ENCODE measurements at regions not wholly inside any gene's neighbourhood (a gene's known extent, or its start where the extent isn't known, plus 50 kb on each side); places are given as distances from the start of the nearest gene placed in this dataset.

DNA sequence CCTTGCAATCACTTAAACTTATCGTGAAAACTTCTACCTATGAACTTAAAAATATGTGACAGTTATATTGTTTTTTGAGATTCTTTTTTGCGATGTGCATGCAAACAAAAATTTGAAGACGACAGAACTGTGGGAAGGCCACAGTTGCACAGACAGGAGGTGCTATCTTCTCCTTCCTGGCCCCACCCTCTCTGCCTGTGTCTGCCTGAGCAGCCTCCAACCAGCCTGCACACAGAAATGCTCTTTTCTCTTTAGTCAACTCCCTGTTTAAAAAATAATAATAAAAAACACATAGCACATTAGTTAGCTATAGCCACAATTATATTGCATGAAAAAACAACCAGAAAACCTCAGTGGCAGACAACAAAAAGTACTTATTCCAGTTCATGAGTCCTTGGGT is 212.2 kb downstream of the ZNF621 start:
- TF ChIP-seq, protein P1, sequence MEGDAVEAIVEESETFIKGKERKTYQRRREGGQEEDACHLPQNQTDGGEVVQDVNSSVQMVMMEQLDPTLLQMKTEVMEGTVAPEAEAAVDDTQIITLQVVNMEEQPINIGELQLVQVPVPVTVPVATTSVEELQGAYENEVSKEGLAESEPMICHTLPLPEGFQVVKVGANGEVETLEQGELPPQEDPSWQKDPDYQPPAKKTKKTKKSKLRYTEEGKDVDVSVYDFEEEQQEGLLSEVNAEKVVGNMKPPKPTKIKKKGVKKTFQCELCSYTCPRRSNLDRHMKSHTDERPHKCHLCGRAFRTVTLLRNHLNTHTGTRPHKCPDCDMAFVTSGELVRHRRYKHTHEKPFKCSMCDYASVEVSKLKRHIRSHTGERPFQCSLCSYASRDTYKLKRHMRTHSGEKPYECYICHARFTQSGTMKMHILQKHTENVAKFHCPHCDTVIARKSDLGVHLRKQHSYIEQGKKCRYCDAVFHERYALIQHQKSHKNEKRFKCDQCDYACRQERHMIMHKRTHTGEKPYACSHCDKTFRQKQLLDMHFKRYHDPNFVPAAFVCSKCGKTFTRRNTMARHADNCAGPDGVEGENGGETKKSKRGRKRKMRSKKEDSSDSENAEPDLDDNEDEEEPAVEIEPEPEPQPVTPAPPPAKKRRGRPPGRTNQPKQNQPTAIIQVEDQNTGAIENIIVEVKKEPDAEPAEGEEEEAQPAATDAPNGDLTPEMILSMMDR (IDR thresholded peaks at IDR 0.05) = no peak
- no peak for TF ChIP-seq SIN3A (IDR thresholded peaks at IDR 0.05; ENCODE audit: borderline replicate concordance, insufficient read depth, low read depth, low read length)
